ENCODE measurements at regions not wholly inside any gene's neighbourhood (a gene's known extent, or its start where the extent isn't known, plus 50 kb on each side); places are given as distances from the start of the nearest gene placed in this dataset.
A peak's percentile ranks its signal among the peaks of the same experiment; 100 is the strongest.

- ATAC-seq, result no peak
- no peak for DNase-seq
These were observed 146.3 kb upstream of the EEPD1 start for GRCh38 chr7:36006636-36007229.

- DNase-seq, result no peak
- ATAC-seq, result no peak
These were observed 142.1 kb upstream of the EEPD1 start for GRCh38 chr7:36010656-36011587.

GRCh38 chr7:36011588-36011965, 141.5 kb upstream of the EEPD1 start:
- DNase-seq, result no peak
- ATAC-seq, result no peak

GRCh38 chr7:36013246-36014014, 139.6 kb upstream of the EEPD1 start:
- ATAC-seq, result no peak
- DNase-seq, result no peak

GRCh38 chr7:36014961-36015360, 138.1 kb upstream of the EEPD1 start:
- no peak for ATAC-seq
- DNase-seq, result no peak

GRCh38 chr7:36015733-36016132, 137.3 kb upstream of the EEPD1 start:
- no peak for DNase-seq
- ATAC-seq, result no peak

GRCh38 chr7:36016648-36017047, 136.4 kb upstream of the EEPD1 start:
- DNase-seq (no peak), ATAC-seq (no peak)

GRCh38 chr7:36017111-36017510, 135.9 kb upstream of the EEPD1 start:
- ATAC-seq (no peak), DNase-seq (no peak)

- no peak for DNase-seq
- no peak for ATAC-seq
These were observed 134.1 kb upstream of the EEPD1 start for GRCh38 chr7:36018816-36019484.

GRCh38 chr7:36019538-36019937, 133.5 kb upstream of the EEPD1 start:
- DNase-seq (no peak), ATAC-seq (no peak)

- DNase-seq (no peak), ATAC-seq (no peak)
These were observed 133.1 kb upstream of the EEPD1 start for GRCh38 chr7:36019980-36020379.

GRCh38 chr7:36021367-36021766, 131.7 kb upstream of the EEPD1 start:
- ATAC-seq, result no peak
- peak; percentile 22 for DNase-seq

- ATAC-seq (no peak), DNase-seq (no peak)
These were observed 131.0 kb upstream of the EEPD1 start for GRCh38 chr7:36021917-36022550.

- ATAC-seq, result no peak
- no peak for DNase-seq
These were observed 130.0 kb upstream of the EEPD1 start for GRCh38 chr7:36023033-36023560.

GRCh38 chr7:36025190-36025589, 127.9 kb upstream of the EEPD1 start:
- ATAC-seq, result no peak
- no peak for DNase-seq

GRCh38 chr7:36029311-36029710, 123.7 kb upstream of the EEPD1 start:
- ATAC-seq (no peak), DNase-seq (no peak)

GRCh38 chr7:36029853-36030515, 123.1 kb upstream of the EEPD1 start:
- ATAC-seq (no peak), DNase-seq (no peak)

GRCh38 chr7:36032361-36032818, 120.7 kb upstream of the EEPD1 start:
- DNase-seq, result no peak
- no peak for ATAC-seq

- DNase-seq, result no peak
- ATAC-seq, result no peak
These were observed 119.0 kb upstream of the EEPD1 start for GRCh38 chr7:36034020-36034419.

- DNase-seq, result no peak
- ATAC-seq, result no peak
These were observed 117.9 kb upstream of the EEPD1 start for GRCh38 chr7:36035186-36035585.

- ATAC-seq (no peak), DNase-seq (no peak)
These were observed 116.5 kb upstream of the EEPD1 start for GRCh38 chr7:36036590-36036989.

Measured in stimulated activated naive CD8-positive, alpha-beta T cell treated with anti-CD3 and anti-CD28 coated beads, Interleukin-15, Interleukin-2, amounts not matched to agents 100 U/mL and 50 U/mL, for 24 hours (primary cell).